Vagina (tissue), 2 donors: ENCODE measurements at regions not wholly inside any gene's neighbourhood (a gene's known extent, or its start where the extent isn't known, plus 50 kb on each side); places are given as distances from the start of the nearest gene placed in this dataset.

ENCODE experiments used
- DNase-seq, 2 donors: peaks; one replicate each; pipeline ENCODE4 v3.0.0-alpha.2; 2017; ENCODE audit errors: extremely low spot score in 2 of 2
- H3K27ac ChIP-seq: fragments of 200-600 bp; sonication (generic); one replicate; pipeline ENCODE4 v1.5.1; 2019
- H3K27me3 ChIP-seq: fragments of 200-600 bp; sonication (generic); one replicate; pipeline ENCODE4 v1.5.1; 2019
- H3K36me3 ChIP-seq, 2 donors: fragments of 200-600 bp; sonication (generic); one replicate each; pipeline ENCODE4 v1.5.1; 2017 to 2019
- H3K4me1 ChIP-seq: fragments of 200-600 bp; sonication (generic); one replicate; pipeline ENCODE4 v1.5.1; 2019
- H3K4me3 ChIP-seq, 2 donors: fragments of 200-600 bp; sonication (generic); 1 replicate in 1 of 2; 2 replicates in 1 of 2; pipeline ENCODE4 v1.5.1; 2016 to 2019
- H3K9me3 ChIP-seq: fragments of 200-600 bp; sonication (generic); one replicate; pipeline ENCODE4 v1.5.1; 2019
- CTCF ChIP-seq, 3 experiments: fragments of 450-650 bp in 2 of 3; fragments of 200-600 bp in 1 of 3; sonication (generic) in 1 of 3; IDR thresholded peaks; one replicate each; pipeline ENCODE4 v1.5.1; 2017 to 2019; ENCODE audit warnings: antibody characterized with exemption in 3 of 3, mild to moderate bottlenecking in 2 of 3, moderate library complexity in 2 of 3
- POLR2A ChIP-seq, 2 donors: fragments of 450-650 bp; IDR thresholded peaks; one replicate each; pipeline ENCODE4 v1.6.1; 2017; ENCODE audit warnings: antibody characterized with exemption in 2 of 2, mild to moderate bottlenecking in 2 of 2, moderate library complexity in 2 of 2
- POLR2AphosphoS5 ChIP-seq, 2 donors: sonication (generic); formaldehyde crosslinking; IDR thresholded peaks; one replicate each; pipeline ENCODE4 v1.9.0; 2017; ENCODE audit warnings: antibody characterized with exemption in 2 of 2, mild to moderate bottlenecking in 2 of 2, low read depth in 1 of 2; ENCODE audit not compliant: insufficient read depth in 1 of 2
- intact Hi-C: fragments of 100-400 bp; cut with DNase I; formaldehyde crosslinking; loops from one replicate; pipeline ENCODE4 v1.15.1; 2023

- intact Hi-C loops: no loop called here
- Histone ChIP-seq H3K27me3 (no peaks in the 10 kb centered on the region), H3K4me3 (no peak overlapping the region), H3K27ac (no peak overlapping the region), H3K36me3 (no peaks in the 10 kb centered on the region), H3K4me1 (no peaks in the 10 kb centered on the region), H3K9me3 (peaks cover 7% of the 10 kb centered on the region)
- DNase-seq: no peak
- TF ChIP-seq POLR2A (IDR thresholded peaks at IDR 0.05) (no peak), POLR2AphosphoS5 (IDR thresholded peaks at IDR 0.05; ENCODE audit: insufficient read depth in 1 of 2, low read depth in 1 of 2) (no peak), CTCF (IDR thresholded peaks at IDR 0.05) (no peak)
Observed at GRCh38 chr10:95122736-95123135, 53.4 kb upstream of the CYP2C8 start.

- H3K27me3 ChIP-seq: no peaks in the 10 kb centered on the region
- no peak overlapping the region for H3K27ac ChIP-seq
- no peak for DNase-seq
- H3K9me3 ChIP-seq: peaks cover 7% of the 10 kb centered on the region
- no peaks in the 10 kb centered on the region for H3K36me3 ChIP-seq
- intact Hi-C loops: no loop called here
- TF ChIP-seq POLR2AphosphoS5 (IDR thresholded peaks at IDR 0.05; ENCODE audit: insufficient read depth in 1 of 2, low read depth in 1 of 2) (no peak), POLR2A (IDR thresholded peaks at IDR 0.05) (no peak), CTCF (IDR thresholded peaks at IDR 0.05) (no peak)
- no peaks in the 10 kb centered on the region for H3K4me1 ChIP-seq
- H3K4me3 ChIP-seq: no peak overlapping the region
Observed at GRCh38 chr10:95121904-95122303, 52.6 kb upstream of the CYP2C8 start.
